Sigmoid colon (tissue), 6 donors: ENCODE measurements at regions not wholly inside any gene's neighbourhood (a gene's known extent, or its start where the extent isn't known, plus 50 kb on each side); places are given as distances from the start of the nearest gene placed in this dataset.
"Not testable (repeated sequence)": the region's sequence is repeated elsewhere in the genome, so short reads cannot be mapped to it uniquely, and the experiment has no call there.

Source experiments
- DNase-seq: peaks from one replicate; pipeline ENCODE4 v3.0.0-alpha.2; 2019
- H3K27ac ChIP-seq, 4 donors: fragments of 200-600 bp; sonication (generic); one replicate each; pipeline ENCODE4 v1.5.1; 2016 to 2019; ENCODE audit warnings: mild to moderate bottlenecking in 1 of 4
- H3K27me3 ChIP-seq, 3 donors: fragments of 200-600 bp; sonication (generic); one replicate each; pipeline ENCODE4 v1.5.1; 2019; ENCODE audit warnings: mild to moderate bottlenecking in 1 of 3
- H3K36me3 ChIP-seq, 4 donors: fragments of 200-600 bp; sonication (generic); one replicate each; pipeline ENCODE4 v1.5.1; 2016 to 2019
- H3K4me1 ChIP-seq, 4 donors: fragments of 200-600 bp; sonication (generic); one replicate each; pipeline ENCODE4 v1.5.1; 2017 to 2019
- H3K4me3 ChIP-seq, 4 donors: fragments of 200-600 bp; sonication (generic); one replicate each; pipeline ENCODE4 v1.5.1; 2017 to 2019; ENCODE audit warnings: mild to moderate bottlenecking in 2 of 4, moderate library complexity in 1 of 4
- H3K9me3 ChIP-seq, 4 donors: fragments of 200-600 bp in 3 of 4; sonication (generic) in 3 of 4; one replicate each; pipeline versions ENCODE4 v1.5.1 to v1.6.1; 2013 to 2019
- CTCF ChIP-seq, 4 experiments: fragments of 450-650 bp in 3 of 4; fragments of 200-600 bp in 1 of 4; IDR thresholded peaks; one replicate each; pipeline ENCODE4 v1.5.1; 2016 to 2019; ENCODE audit warnings: antibody characterized with exemption in 4 of 4, mild to moderate bottlenecking in 3 of 4, moderate library complexity in 2 of 4
- EP300 ChIP-seq, 4 donors: sonication (generic); formaldehyde crosslinking; IDR thresholded peaks; one replicate each; pipeline ENCODE4 v1.6.1; 2017; ENCODE audit warnings: antibody characterized with exemption in 4 of 4
- POLR2A ChIP-seq, 2 donors: fragments of 450-650 bp; IDR thresholded peaks; one replicate each; pipeline ENCODE4 v1.6.1; 2016; ENCODE audit warnings: antibody characterized with exemption in 2 of 2, mild to moderate bottlenecking in 2 of 2, moderate library complexity in 2 of 2
- POLR2AphosphoS5 ChIP-seq, 4 donors: sonication (generic); formaldehyde crosslinking; IDR thresholded peaks; one replicate each; pipeline ENCODE4 v1.6.1; 2017; ENCODE audit warnings: antibody characterized with exemption in 4 of 4
- WGBS, 2 donors: extraction: QIAGEN DNeasy Blood & Tissue Kit; methylation state at CpG; one replicate each; pipeline ENCODE4 v1.1.7; 2013; 5-methylcytosine and 5-hydroxymethylcytosine counted together
- intact Hi-C: fragments of 100-400 bp; cut with DNase I; formaldehyde crosslinking; loops from one replicate; pipeline ENCODE4 v1.15.1; 2023
- donor health status: healthy with polysubstance abuse.
- donor health status: healthy.

- H3K9me3 ChIP-seq = no peaks in the 10 kb centered on the region
- no peaks in the 10 kb centered on the region for H3K27me3 ChIP-seq
- no peak overlapping the region for H3K27ac ChIP-seq
- H3K4me3 ChIP-seq = no peak overlapping the region
- intact Hi-C loops = no loop called here
- TF ChIP-seq CTCF (IDR thresholded peaks at IDR 0.05) = no peak
- no peak for TF ChIP-seq POLR2AphosphoS5 (IDR thresholded peaks at IDR 0.05)
- no peak for TF ChIP-seq POLR2A (IDR thresholded peaks at IDR 0.05)
- TF ChIP-seq EP300 (IDR thresholded peaks at IDR 0.05) = no peak
- H3K36me3 ChIP-seq = no peaks in the 10 kb centered on the region
- no peak for DNase-seq
- no peaks in the 10 kb centered on the region for H3K4me1 ChIP-seq
These were observed 79.8 kb downstream of the ANKEF1 start for GRCh38 chr20:10114598-10114997.

- no peak for DNase-seq
- H3K4me3 ChIP-seq = no peak overlapping the region
- 70 to 79% methylated on average over 1 of the region's 1 CpG for WGBS, 2 donors
- TF ChIP-seq CTCF (IDR thresholded peaks at IDR 0.05) = no peak
- TF ChIP-seq POLR2AphosphoS5 (IDR thresholded peaks at IDR 0.05) = no peak
- TF ChIP-seq EP300 (IDR thresholded peaks at IDR 0.05) = no peak
- no peak for TF ChIP-seq POLR2A (IDR thresholded peaks at IDR 0.05)
- no peak overlapping the region for H3K27ac ChIP-seq
- intact Hi-C loops = no loop called here
- H3K27me3 ChIP-seq = no peaks in the 10 kb centered on the region
- no peaks in the 10 kb centered on the region for H3K4me1 ChIP-seq
- H3K36me3 ChIP-seq = no peaks in the 10 kb centered on the region
- H3K9me3 ChIP-seq = no peaks in the 10 kb centered on the region
These were observed 80.2 kb downstream of the ANKEF1 start for GRCh38 chr20:10115021-10115420.

DNA sequence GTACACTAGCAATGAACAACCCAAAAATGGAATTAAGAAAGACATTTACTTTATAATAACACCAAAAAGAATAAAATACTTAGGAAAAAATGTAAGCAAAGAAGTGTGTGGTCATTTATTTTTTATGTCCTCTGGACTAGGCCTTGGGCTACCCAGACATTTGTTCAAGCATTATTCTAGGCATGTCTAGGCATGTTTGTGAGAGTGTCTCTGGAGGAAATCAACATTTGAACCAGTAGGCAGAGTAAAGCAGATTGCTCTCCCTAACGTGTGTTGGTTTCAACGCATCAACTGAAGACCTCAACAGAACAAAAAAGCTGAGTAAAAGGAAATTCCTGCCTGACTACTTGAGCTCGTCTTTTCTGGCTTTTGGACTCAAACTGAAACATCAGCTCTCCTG is 84.5 kb downstream of the ANKEF1 start:
- 79 to 87% methylated on average over 3 of the region's 3 CpGs for WGBS, 2 donors
- intact Hi-C loops = no loop called here
- no peak overlapping the region for H3K4me3 ChIP-seq
- H3K27ac ChIP-seq = no peak overlapping the region
- no peak for DNase-seq
- H3K36me3 ChIP-seq = no peaks in the 10 kb centered on the region
- peaks cover 0 to 2% (median 0%) of the 10 kb centered on the region in 4 donors for H3K9me3 ChIP-seq
- TF ChIP-seq POLR2A (IDR thresholded peaks at IDR 0.05) (no peak), EP300 (IDR thresholded peaks at IDR 0.05) (no peak), POLR2AphosphoS5 (IDR thresholded peaks at IDR 0.05) (no peak), CTCF (IDR thresholded peaks at IDR 0.05) (no peak)
- H3K27me3 ChIP-seq = no peaks in the 10 kb centered on the region
- H3K4me1 ChIP-seq = no peaks in the 10 kb centered on the region

DNA sequence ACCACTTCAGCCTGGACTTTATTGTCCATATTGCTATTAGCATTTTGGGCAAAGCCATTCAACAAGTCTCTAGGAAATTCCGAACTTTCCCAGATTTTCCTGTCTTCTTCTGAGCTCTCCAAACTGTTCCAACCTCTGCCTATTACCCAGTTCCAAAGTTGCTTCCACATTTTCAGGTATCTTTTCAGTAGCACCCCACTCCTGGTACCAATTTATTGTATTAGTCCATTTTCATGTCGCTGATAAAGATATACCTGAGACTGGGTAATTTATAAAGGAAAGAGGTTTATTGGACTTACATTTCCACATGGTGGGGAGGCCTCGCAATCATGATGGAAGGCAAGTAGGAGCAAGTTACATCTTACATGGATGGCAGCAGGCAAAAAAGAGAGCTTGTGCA is 90.1 kb downstream of the ANKEF1 start:
- WGBS, 2 donors = 89 to 96% methylated on average over 3 of the region's 3 CpGs
- peaks cover 0 to 10% (median 5%) of the 10 kb centered on the region in 4 donors for H3K9me3 ChIP-seq
- H3K4me1 ChIP-seq, intact Hi-C loops, H3K36me3 ChIP-seq, H3K27ac ChIP-seq, DNase-seq, H3K4me3 ChIP-seq, H3K27me3 ChIP-seq: not testable (repeated sequence)

GRCh38 chr20:10125757-10126156 is 91.0 kb downstream of the ANKEF1 start:
- peaks cover 0 to 10% (median 5%) of the 10 kb centered on the region in 4 donors for H3K9me3 ChIP-seq
- no peak for DNase-seq
- H3K27me3 ChIP-seq = no peaks in the 10 kb centered on the region
- H3K36me3 ChIP-seq = no peaks in the 10 kb centered on the region
- intact Hi-C loops = no loop called here
- no peak overlapping the region for H3K4me3 ChIP-seq
- 82 to 89% methylated on average over 1 of the region's 1 CpG for WGBS, 2 donors
- TF ChIP-seq POLR2A (IDR thresholded peaks at IDR 0.05) (no peak), EP300 (IDR thresholded peaks at IDR 0.05) (no peak), POLR2AphosphoS5 (IDR thresholded peaks at IDR 0.05) (no peak), CTCF (IDR thresholded peaks at IDR 0.05) (no peak)
- no peaks in the 10 kb centered on the region for H3K4me1 ChIP-seq
- no peak overlapping the region for H3K27ac ChIP-seq
